Stomach (tissue), 8 donors: ENCODE measurements at regions not wholly inside any gene's neighbourhood (a gene's known extent, or its start where the extent isn't known, plus 50 kb on each side); places are given as distances from the start of the nearest gene placed in this dataset.

Experiments
- DNase-seq, 2 donors: peaks; one replicate each; pipeline versions ENCODE4 v3.0.0 to v3.0.0-alpha.2; 2013 to 2019
- H3K27ac ChIP-seq, 5 donors: fragments of 200-600 bp in 4 of 5; sonication (generic) in 4 of 5; one replicate each; pipeline ENCODE4 v1.5.1; 2013 to 2019; ENCODE audit warnings: mild to moderate bottlenecking in 1 of 5, moderate library complexity in 1 of 5
- H3K27me3 ChIP-seq, 3 donors: fragments of 200-600 bp; sonication (generic); one replicate each; pipeline ENCODE4 v1.5.1; 2017 to 2019; ENCODE audit warnings: mixed run types in 1 of 3
- H3K36me3 ChIP-seq, 4 donors: fragments of 200-600 bp; sonication (generic); 1 replicate in 3 of 4; 2 replicates in 1 of 4; pipeline ENCODE4 v1.5.1; 2016 to 2019
- H3K4me1 ChIP-seq, 4 donors: fragments of 200-600 bp; sonication (generic); one replicate each; pipeline ENCODE4 v1.5.1; 2016 to 2019
- H3K4me3 ChIP-seq, 4 donors: fragments of 200-600 bp; sonication (generic) in 3 of 4; one replicate each; pipeline ENCODE4 v1.5.1; 2016 to 2019; ENCODE audit warnings: mild to moderate bottlenecking in 1 of 4
- H3K9me3 ChIP-seq, 4 donors: fragments of 200-600 bp; sonication (generic); one replicate each; pipeline ENCODE4 v1.5.1; 2016 to 2019
- EP300 ChIP-seq: sonication (generic); formaldehyde crosslinking; IDR thresholded peaks from one replicate; pipeline ENCODE4 v1.6.1; 2017; ENCODE audit warnings: antibody characterized with exemption
- POLR2A ChIP-seq, 4 donors: fragments of 450-650 bp; IDR thresholded peaks; one replicate each; pipeline ENCODE4 v1.6.1; 2016; ENCODE audit warnings: antibody characterized with exemption in 4 of 4, control low read depth in 2 of 4, mild to moderate bottlenecking in 1 of 4, moderate library complexity in 1 of 4
- POLR2AphosphoS5 ChIP-seq, 3 donors: sonication (generic); formaldehyde crosslinking; IDR thresholded peaks; one replicate each; pipeline ENCODE4 v1.6.1; 2016; ENCODE audit warnings: antibody characterized with exemption in 3 of 3
- WGBS, 5 donors: extraction: QIAGEN DNeasy Blood & Tissue Kit in 3 of 5; methylation state at CpG; one replicate each; pipeline versions ENCODE4 v1.1.5 to v1.1.7; 2013 to 2018; 5-methylcytosine and 5-hydroxymethylcytosine counted together
- intact Hi-C: fragments of 100-400 bp; cut with DNase I; formaldehyde crosslinking; loops from one replicate; pipeline ENCODE4 v1.15.1; 2023; ENCODE audit warnings: low total_unique reads
- TF ChIP-seq, protein P1 (sequence below), 7 experiments: fragments of 450-650 bp in 4 of 7; fragments of 200-600 bp in 3 of 7; sonication (generic) in 3 of 7; IDR thresholded peaks; one replicate each; pipeline ENCODE4 v1.5.1; 2016 to 2019; ENCODE audit warnings: antibody characterized with exemption in 7 of 7, control low read depth in 2 of 7, mild to moderate bottlenecking in 1 of 7
- donor health status: healthy with polysubstance abuse.
- donor health status: Bipolar disorder and iron deficiency.
- donor health status: healthy.

DNA sequence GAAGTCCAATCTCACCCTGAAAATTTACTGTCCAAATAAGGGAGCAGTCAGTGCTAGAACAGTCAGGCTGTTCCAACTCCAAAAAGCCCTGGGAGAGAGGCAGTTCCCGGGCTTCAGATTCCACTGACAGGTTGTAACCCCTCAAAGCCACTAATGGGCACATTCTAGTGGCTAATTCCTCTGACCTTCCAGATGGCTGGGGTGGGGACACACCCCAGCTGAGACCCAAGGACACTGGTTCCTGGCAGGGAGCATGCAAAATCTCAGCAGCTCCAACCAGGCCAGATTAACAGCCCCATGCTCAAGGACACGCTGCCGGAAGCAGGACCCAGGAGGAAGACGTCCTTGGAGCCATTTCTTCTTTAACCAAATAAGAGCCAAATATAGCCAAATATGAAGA lies 92.7 kb downstream of the RPL27A start:
- Histone ChIP-seq H3K4me3 (no peak overlapping the region), H3K27me3 (no peaks in the 10 kb centered on the region), H3K9me3 (no peaks in the 10 kb centered on the region), H3K27ac (peak overlapping the region; percentile 49 to 86 (median 81)), H3K36me3 (peaks cover 0 to 5% (median 0%) of the 10 kb centered on the region in 4 donors), H3K4me1 (peaks cover 44 to 100% (median 78%) of the 10 kb centered on the region in 4 donors)
- intact Hi-C loops, result no loop called here
- peak; percentile 42 to 56 for DNase-seq
- peak; percentile 30 for TF ChIP-seq EP300
- TF ChIP-seq POLR2A (IDR thresholded peaks at IDR 0.05), result no peak
- peak; percentile 21 to 65 (median 35) for TF ChIP-seq POLR2AphosphoS5 (IDR thresholded peaks at IDR 0.05)
- TF ChIP-seq, protein P1, sequence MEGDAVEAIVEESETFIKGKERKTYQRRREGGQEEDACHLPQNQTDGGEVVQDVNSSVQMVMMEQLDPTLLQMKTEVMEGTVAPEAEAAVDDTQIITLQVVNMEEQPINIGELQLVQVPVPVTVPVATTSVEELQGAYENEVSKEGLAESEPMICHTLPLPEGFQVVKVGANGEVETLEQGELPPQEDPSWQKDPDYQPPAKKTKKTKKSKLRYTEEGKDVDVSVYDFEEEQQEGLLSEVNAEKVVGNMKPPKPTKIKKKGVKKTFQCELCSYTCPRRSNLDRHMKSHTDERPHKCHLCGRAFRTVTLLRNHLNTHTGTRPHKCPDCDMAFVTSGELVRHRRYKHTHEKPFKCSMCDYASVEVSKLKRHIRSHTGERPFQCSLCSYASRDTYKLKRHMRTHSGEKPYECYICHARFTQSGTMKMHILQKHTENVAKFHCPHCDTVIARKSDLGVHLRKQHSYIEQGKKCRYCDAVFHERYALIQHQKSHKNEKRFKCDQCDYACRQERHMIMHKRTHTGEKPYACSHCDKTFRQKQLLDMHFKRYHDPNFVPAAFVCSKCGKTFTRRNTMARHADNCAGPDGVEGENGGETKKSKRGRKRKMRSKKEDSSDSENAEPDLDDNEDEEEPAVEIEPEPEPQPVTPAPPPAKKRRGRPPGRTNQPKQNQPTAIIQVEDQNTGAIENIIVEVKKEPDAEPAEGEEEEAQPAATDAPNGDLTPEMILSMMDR (IDR thresholded peaks at IDR 0.05), result no peak
- 40 to 56% (median 50%) methylated on average over 4 of the region's 4 CpGs for WGBS, 5 donors

DNA sequence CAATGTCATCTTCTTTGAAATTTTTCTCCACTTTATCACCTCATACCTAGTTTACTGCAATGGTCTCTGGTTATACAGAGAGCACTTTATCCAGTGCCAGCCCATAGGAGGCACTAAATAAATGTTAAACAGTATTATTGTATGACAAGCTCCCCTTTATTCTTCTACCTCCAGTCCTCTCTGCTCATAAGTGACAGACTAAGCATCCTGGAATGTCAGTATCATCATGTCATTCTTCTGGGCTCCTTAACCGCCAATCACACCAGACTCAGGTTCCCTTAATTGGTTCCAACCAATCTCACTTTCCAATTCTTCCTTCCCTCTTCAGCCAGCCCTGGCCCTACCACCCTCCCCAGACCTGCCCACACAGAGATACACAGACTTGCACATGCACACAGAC lies 93.1 kb downstream of the RPL27A start:
- Histone ChIP-seq H3K4me1 (peaks cover 44 to 100% (median 78%) of the 10 kb centered on the region in 4 donors), H3K36me3 (peaks cover 0 to 5% (median 0%) of the 10 kb centered on the region in 4 donors), H3K27ac (peak overlapping the region; percentile 59 to 86 (median 81)), H3K9me3 (no peaks in the 10 kb centered on the region), H3K27me3 (no peaks in the 10 kb centered on the region), H3K4me3 (no peak overlapping the region)
- intact Hi-C loops, result no loop called here
- no peak for DNase-seq
- WGBS, 5 donors, result 88 to 100% (median 95%) methylated on average over 1 of the region's 1 CpG
- TF ChIP-seq, protein P1 (IDR thresholded peaks at IDR 0.05), result no peak
- TF ChIP-seq POLR2AphosphoS5 (IDR thresholded peaks at IDR 0.05) (no peak), EP300 (no peak), POLR2A (IDR thresholded peaks at IDR 0.05) (no peak)

DNA sequence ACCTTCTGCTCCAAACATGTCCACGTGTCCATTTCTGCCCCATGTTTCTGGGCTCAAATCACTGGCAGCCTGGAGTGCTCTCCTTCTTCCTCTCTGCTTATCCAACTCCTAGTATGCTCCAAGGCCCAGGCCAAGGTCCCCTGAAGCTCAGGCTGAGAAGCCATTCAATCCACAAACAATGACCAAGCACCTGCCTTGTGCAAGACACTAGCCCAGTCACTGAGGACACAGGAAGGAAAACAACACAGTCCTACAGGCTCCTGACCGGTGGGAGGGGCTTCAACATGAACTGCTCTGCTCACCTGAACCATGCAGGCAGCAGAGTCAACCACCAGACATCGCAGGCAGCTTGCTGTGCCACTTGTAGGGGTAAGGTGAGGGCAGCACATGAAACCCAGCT lies 93.6 kb downstream of the RPL27A start:
- no peaks in the 10 kb centered on the region for H3K9me3 ChIP-seq
- peaks cover 44 to 100% (median 78%) of the 10 kb centered on the region in 4 donors for H3K4me1 ChIP-seq
- TF ChIP-seq EP300 (no peak), POLR2AphosphoS5 (IDR thresholded peaks at IDR 0.05) (peak in 2 of 3 donors; percentile 29 to 59), POLR2A (IDR thresholded peaks at IDR 0.05) (no peak)
- TF ChIP-seq, protein P1 (IDR thresholded peaks at IDR 0.05), result no peak
- H3K27me3 ChIP-seq, result no peaks in the 10 kb centered on the region
- DNase-seq, result peak; percentile 47 to 59
- peaks cover 0 to 5% (median 0%) of the 10 kb centered on the region in 4 donors for H3K36me3 ChIP-seq
- intact Hi-C loops, result no loop called here
- whole genome bisulfite sequencing, 5 donors, result 57 to 78% (median 66%) methylated on average over 3 of the region's 3 CpGs
- H3K4me3 ChIP-seq, result no peak overlapping the region
- H3K27ac ChIP-seq, result peak overlapping the region; percentile 59 to 86 (median 81)

DNA sequence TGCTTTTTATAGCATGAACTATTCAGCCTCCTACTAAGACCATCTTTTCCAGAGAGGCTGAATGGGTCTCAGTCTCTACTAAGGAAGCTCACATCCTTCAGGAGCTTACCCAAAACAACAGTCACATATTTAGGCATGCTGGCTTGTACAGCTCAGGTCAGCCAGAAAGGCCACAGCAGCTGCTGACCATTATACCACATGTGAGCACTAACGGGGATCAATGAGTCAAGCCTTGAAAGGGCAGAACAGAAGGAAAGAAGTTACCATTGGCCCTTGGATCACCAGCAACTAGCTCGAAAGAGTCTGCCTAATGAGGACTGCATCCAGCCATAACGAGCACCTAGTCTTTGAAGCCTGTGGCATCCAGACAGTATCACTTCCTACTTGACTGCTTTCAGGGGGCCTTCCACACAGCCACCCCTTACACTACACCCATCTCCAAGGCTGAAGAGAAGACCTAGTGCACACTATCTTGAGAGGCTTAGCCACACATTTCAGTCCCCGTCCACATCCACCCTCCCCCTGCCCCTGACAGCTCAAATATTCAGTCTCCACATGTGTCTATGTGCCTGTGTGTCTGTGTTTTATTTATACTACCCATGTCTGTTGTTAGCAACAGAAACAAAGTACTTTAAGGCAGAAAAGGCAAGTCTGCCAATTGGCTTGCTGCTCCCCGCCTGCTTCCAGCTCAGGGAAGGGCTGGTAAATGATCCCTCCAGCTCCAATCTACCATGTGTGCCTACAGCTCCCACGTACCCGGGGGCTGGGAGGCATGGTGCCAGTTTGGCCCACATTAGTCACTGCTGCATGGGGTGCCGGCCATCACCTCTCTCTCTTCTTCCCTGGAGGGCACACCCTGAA lies 95.5 kb downstream of the RPL27A start:
- no peaks in the 10 kb centered on the region for H3K27me3 ChIP-seq
- H3K27ac ChIP-seq, result peak overlapping the region; percentile 46 to 86 (median 81)
- peaks cover 42 to 98% (median 77%) of the 10 kb centered on the region in 4 donors for H3K4me1 ChIP-seq
- peaks cover 0 to 5% (median 0%) of the 10 kb centered on the region in 4 donors for H3K36me3 ChIP-seq
- 40 to 58% (median 48%) methylated on average over 8 of the region's 8 CpGs for WGBS, 5 donors
- intact Hi-C loops, result no loop called here
- H3K4me3 ChIP-seq, result no peak overlapping the region
- TF ChIP-seq POLR2AphosphoS5 (IDR thresholded peaks at IDR 0.05), result peak in 2 of 3 donors; percentile 46 to 89
- TF ChIP-seq EP300, result peak; percentile 29
- TF ChIP-seq, protein P1 (IDR thresholded peaks at IDR 0.05), result no peak
- no peak for TF ChIP-seq POLR2A (IDR thresholded peaks at IDR 0.05)
- peak in 1 of 2 donors; percentile 89 for DNase-seq
- no peaks in the 10 kb centered on the region for H3K9me3 ChIP-seq
